ENCODE measurements at regions not wholly inside any gene's neighbourhood (a gene's known extent, or its start where the extent isn't known, plus 50 kb on each side); places are given as distances from the start of the nearest gene placed in this dataset.

- TF ChIP-seq CTCF (IDR thresholded peaks at IDR 0.05) (no peak), POLR2A (IDR thresholded peaks at IDR 0.05) (no peak)
These were observed 88.3 kb upstream of the WDR72 start for GRCh38 chr15:53847745-53848144.
